GM19452 (cell line): ENCODE measurements at regions not wholly inside any gene's neighbourhood (a gene's known extent, or its start where the extent isn't known, plus 50 kb on each side); places are given as distances from the start of the nearest gene placed in this dataset.

ENCODE experiments used
- ATAC-seq: cut with Tn5 transposase; IDR thresholded peaks from one replicate; pipeline ENCODE4 v1.9.1; 2021; ENCODE audit not compliant: unreplicated experiment

DNA sequence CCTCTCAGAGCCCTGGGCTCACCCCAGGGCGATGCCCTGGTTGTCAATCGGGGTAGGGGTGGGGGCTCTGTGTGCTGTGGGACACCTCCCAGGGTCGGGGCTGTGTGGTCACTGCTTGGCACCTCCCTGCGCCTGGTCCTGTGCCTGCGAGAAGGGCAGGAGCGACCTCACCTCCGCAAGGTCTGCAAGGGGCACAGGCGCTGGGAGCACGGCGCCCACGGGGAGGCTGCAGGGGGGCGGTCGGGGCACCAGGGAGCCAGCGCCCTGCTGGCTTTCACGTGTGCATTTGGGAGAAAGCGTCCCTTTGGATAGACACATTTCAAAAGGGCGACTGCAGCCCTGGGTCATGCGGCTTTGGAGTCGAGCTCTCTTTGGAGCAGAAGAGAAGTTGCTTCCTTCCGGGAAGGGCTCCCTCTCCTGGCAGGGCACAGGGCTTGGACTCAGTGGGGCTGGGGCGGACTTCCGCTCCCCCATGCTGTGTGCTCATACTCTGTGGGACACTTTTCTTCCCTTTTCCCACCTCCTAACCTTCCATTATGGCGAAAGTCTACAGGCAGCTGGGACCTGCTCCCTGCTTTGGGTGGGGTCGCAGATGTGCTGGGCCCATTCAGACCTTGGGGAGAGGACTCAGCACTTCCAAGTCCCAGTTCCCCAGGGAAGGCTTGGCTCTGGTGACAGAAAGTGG, 52.9 kb upstream of the SLC28A3 start:
- ATAC-seq: no peak

DNA sequence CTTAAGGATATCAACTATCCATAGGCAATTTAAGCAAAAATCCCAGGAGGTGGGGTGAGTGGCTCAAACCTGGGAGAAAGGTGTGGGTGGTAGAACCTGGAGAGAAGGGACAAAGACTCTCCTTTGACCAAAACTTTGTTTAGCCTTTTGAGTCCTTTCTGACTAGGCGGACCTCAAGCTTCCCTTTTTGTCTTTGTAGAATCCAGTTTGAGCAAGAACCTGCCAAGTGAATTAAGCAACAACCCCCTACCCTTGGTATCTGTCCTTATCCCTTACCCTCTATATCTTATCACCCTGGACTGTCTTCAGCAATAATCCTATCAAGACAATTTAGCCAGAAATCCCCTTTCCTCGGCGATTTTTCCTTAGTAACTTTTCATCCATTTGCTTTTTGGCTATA, 53.5 kb upstream of the SLC28A3 start:
- ATAC-seq: no peak

DNA sequence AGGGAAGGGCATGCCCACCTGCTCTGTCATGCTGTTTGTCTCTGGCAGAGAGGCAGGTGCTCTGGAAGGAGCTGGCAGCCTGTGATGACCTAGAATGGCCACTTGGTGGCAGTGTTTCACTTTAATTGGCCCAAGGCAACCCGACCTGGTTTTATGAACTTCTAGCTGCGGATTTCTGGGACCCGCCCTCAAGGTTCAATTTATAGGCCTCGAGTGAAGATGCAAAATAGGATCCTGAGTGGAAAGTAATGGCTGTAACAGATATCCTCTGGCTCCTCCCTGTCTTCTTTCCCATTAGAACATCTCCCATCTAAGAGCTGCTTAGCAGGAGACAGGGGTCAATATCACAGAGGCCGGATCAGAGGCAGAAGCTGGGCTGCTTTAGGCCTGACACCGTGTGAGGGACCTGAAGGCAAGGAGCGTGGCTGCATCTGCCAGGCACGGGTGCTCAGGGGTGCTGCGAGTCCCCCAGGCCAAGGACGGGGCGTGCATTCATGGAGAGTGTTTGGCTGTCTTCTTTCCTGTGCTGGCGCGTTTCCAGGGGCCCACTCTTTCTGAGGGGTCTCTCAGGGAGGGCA, 56.7 kb upstream of the SLC28A3 start:
- peak; percentile 89 for ATAC-seq

DNA sequence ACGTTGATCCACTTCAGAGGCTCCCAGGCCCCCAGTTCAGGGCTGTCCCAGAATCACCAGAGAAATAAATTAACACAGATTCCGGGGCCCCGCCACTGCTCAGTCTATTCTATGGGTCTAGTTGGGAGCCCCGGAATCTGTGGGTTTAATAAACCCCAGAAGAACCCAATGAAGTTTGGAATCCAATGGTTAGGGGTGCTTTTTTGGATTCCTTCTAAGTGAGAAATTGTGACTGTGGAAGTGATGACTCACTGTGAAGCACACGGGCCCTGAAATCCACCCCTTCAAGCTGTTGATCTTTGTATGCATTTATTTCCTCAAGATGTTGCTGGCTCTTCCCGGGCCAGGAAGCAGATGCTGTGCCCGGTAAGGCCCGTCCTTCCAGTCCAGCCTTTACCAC, 57.3 kb upstream of the SLC28A3 start:
- no peak for ATAC-seq

DNA sequence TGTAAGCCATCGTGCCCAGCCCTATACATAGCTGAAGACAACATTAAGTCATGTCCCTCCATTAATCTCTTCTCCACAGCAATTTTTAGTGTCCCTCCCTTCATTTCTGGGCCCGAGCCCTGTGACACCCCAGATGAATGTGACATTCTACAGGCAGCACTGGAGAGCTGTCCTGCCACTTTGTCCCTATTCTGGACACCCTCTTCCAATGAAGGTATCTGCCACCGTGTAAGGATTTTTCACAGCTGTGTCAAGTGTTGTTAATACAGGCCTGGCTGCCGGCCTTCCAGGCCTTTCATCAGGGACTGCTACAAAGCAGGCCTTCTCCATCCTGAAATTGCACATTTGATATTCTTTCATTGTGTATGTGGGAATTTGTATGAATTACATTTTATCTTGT, 62.0 kb upstream of the SLC28A3 start:
- no peak for ATAC-seq

DNA sequence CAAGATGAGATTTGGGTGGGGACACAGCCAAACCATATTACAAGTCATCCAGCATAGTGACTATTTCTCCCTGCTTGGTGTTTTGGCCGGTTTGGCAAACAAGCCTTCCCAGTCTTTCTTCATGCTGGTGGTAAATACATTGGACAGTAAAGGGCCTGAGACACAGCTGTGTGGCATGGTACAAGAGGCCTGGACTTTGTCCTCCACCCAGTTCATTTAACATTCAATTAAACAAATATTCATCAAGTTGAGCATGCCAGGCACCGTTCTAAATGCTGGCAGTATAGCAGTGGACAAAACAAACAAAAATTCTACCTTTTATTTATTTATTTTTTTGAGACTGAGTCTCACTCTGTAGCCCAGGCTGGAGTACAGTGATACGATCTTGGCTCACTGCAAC, 62.7 kb upstream of the SLC28A3 start:
- no peak for ATAC-seq

DNA sequence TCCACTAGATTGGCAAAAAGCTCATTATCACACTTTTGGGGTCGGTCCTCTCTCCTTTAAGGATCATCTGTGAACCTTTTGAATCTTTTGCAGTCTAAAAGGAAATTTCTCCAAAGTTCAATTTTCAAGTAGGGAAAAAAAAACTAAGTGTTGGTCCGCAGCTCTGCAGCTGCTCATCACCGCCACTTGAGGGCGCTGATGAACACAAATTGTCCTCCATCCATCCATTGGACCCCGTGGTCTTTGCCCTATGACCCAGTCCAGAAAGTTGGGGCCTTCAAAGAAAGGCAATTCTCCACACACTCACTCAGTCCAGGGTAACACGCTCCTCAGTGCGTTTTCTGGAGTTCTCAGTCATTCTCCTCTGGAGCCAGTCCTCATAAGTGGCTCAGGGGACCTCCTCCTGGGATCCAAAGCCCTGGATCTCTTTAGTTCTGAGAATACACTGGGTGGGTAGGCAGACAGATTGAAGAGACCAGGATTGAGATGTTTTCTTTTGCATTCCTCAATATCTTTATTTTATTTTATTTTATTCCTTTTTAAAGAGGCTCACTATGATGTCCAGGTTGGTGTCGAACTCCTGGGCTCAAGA, 63.6 kb upstream of the SLC28A3 start:
- no peak for ATAC-seq

DNA sequence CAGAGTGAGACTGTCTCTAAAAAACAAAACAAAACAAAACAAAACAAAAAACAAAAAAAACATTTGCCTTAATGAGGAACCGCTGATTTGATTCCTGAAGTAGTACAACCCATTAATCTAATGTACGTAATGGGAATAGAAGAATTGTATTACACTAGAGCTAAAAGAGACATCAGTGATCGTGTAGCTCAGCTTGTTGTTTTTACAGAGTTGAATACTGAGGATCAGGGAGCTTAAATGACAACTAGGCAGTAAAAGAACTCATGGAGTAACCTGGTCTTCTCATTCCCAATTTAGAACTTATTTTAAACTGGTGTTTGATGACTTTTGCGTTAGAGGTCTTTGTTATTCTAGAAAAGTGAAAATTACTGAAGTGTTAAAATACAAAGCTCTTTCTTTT, 65.1 kb upstream of the SLC28A3 start:
- ATAC-seq: no peak

DNA sequence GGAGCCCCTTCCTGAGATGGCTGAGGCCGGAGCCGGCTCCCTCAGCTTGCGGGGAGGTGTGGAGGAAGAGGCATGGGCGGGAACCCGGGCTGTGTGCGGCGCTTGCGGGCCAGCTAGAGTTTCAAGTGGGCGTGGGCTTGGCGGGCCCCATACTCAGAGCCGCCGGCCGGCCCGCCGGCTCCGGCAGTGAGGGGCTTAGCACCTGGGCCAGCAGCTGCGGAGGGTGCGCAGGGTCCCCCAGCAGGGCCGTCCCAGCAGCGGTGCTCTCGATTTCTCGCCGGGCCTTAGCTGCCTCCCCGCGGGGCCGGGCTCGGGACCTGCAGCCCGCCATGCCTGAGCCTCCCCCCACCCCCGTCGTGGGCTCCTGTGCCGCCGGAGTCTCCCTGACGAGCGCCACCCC, 67.9 kb upstream of the SLC28A3 start:
- ATAC-seq: no peak

DNA sequence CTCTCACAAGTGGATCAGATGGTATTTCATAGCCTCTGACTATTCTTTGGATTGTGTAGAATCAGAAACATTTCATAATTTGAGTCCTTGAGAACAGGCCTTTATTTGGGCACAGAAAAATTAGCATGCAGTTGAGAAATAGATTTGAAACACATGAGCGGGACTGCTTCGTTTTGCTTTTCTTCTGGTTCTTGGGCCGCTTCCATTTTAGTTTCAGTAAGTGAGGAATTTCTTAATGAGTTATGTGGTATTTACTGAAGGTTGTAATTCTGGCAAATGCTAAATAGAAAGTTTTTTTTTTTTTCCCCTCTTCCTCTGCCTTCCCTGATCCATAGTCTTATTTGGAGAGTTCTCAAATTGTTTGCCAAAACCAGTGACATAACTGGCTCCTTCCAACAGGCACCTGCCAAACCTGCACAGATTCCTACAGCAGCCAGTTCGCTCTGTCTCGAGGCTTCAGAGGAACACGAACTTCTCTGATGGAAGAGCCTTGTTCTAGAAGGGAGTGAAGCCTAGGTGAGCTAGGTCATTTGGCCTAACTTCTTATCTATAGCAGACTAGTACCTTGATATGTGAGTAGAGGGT, 71.2 kb upstream of the SLC28A3 start:
- ATAC-seq: no peak

DNA sequence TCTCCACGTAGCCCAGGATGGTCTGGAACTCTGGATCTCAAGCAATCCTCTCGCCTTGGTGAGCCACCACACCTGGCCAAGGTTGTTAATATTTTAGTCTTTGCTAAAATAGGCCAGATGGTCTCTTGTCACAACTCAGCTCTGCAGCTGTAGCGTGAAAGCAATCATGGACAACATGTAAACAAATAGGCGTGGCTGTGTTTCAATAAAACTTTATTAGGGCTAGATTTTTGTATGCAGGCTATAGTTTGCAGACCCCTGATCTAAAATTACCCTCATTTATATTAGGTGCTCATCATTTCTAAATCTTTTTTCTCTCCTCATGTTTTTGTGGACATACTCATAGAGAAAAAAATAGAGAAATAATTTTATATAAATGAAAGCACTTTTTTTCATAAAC, 72.1 kb upstream of the SLC28A3 start:
- ATAC-seq: no peak

DNA sequence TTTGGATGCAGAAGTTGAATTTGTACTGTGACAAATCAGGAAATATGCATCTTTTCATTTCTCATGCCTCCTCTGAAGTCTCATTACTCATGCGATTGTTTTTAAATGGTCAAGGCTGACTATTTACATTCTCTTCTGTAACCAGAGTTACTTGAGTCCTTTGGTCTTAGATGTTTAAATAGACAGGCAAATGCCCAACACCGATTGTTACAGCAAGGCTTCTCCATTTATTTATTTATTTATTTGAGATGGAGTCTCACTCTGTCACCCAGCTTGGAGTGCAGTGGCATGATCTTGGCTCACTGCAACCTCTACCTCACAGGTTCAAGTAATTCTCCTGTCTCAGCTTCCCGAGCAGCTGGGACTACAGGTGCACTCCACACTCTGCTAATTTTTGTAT, 72.7 kb upstream of the SLC28A3 start:
- no peak for ATAC-seq

DNA sequence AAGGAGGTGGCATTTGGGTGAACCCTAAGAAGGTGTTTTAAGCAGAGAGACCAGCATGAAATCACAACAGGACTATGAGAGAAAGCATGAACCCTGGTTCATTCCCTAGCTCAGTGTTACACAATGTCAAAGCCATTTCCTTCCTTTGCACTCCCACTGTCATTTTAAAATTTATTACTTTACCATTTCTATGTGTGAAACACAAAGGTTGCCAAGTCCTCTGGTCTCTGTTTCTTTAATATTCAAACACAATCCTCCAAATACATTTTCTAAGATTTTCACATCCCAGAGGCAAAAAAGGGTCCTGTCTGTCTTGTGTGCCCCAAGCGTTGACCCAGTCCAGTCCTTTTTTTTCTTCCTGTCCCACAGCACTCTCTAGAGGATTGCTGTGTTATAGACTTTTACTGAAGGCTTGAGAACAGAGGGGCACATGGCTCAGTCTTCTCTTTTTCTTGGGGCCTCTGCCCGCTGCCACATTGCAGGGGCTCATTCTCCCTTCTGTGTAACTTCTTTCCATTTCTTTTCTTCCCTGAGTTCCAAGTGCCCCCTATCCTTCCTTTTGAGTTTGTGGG, 78.6 kb upstream of the SLC28A3 start:
- no peak for ATAC-seq

DNA sequence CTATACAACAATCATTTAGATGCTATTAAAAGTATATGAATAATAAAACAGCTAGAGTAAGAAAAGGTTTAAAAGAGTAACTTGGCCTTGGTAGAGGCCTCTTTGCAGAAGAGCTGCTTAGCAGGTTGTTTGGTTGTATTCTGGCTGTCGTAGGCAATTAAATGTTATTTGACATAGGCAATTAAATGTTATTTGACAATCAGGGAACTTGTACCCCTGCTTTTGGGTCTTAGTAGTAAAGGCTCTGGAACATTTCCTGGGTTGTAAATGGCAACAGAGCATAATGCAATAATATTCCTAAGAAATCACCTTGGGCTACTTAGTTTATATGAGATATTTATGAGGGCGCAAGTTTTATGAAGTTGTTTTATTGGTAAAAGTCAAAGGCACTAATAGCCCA, 84.4 kb upstream of the SLC28A3 start:
- ATAC-seq: no peak

DNA sequence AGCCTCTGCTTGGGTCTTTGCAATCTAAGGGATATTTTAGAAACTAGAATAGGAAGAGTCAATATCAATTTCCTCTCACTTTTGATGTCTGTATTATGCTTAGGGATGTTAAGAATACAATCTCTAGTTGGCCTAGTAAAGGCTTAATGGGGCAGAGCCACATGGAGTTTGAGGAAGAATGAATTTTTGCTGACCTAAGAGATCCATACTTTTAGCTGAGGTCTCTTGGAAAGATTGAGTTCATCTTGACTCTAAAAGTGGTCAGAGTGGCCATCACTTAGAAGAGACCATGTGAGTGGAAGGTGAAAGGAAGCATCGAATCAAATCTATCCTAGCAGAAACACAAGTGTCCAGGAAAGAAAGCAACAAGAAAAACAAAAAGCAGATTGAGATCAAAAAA, 92.2 kb upstream of the SLC28A3 start:
- ATAC-seq: no peak

DNA sequence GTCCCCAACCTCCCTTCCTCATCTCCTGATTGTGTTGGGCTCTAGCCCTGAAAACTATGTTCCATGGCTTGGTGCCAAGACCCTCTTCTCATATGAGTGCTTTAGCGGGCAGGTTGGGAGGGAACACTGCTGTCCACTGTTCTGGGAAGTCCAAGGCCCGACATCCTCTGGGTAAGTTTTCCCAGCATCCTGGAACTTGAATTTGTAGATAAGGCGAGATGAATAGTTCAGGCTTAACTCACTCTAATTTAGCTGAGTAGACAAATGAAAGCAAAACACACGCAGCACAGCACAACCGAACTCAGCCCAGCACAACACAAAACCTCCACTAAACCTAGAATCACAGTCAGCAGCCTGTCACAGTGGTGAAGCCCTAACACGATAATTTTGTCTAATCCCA, 95.3 kb upstream of the SLC28A3 start:
- ATAC-seq: no peak

DNA sequence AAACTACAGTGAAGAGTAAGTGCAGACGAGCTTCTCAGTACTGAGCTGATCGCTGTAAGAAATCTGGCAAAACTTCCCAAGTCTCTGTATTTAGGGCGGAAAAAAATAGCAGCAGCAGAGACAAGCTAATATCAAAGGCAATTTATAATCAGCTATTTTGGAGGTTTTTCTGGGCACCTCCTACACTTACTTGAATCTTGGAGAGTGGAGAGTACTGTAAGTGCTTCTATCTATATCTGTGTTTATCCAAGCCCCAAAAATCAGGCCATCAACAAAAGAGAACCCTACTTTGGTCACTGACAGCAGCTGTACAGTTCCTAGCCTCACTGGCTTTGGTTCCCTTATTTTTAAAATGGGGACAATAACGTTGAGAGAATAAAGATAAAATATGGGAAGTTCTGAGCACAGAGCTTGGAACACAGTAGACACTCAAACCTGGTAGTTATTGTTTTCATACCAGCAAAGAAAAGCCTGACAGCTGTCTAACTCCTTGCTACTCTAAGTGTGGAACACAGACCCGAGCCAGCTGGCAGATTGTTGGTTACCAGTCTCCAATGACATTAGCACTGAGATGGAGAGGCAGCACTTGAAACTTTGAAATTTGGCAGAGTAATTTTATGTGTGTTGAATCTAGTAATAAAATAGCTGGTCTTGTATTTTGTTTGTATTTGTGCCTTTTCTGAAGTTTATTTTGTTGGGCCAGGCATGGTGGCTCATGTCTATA, 96.0 kb upstream of the SLC28A3 start:
- ATAC-seq: no peak

DNA sequence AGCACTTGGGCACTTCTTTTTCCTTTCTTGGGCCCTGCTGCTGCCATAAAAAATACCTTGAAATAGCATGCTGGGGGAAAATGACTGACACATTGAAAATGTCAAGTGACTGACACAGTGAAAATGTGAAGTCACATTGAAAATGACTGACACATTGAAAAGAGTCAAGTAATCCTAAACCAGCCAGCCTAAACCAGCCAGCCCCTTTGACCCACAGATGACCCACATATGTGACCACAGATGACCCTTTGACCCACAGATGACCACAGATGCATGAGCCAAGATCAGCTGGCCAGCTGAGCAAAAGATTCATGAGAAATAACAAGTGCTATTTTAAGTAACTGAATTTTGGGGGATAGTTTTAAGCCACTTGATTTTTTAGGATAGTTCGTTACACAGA, 97.8 kb upstream of the SLC28A3 start:
- ATAC-seq: no peak

DNA sequence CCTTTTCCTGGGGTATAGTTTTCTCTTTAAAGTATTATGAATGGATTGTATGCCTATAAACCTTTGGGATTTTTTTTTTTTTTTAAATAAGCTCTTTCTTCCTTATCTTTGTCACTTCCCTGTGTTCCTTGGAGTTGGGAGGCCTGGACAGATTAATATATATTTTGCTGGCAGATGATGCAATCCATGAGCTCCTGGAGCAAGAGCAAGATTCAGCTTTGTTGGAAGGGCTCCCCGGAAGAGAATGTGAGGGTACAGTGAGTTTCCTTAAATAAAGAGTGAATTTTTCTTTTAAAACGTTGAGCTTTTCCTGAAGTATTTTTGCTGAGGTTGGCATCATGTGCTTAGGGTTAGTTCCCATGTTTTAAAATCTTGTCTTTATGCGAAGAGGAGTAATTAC, 98.7 kb upstream of the SLC28A3 start:
- ATAC-seq: no peak

DNA sequence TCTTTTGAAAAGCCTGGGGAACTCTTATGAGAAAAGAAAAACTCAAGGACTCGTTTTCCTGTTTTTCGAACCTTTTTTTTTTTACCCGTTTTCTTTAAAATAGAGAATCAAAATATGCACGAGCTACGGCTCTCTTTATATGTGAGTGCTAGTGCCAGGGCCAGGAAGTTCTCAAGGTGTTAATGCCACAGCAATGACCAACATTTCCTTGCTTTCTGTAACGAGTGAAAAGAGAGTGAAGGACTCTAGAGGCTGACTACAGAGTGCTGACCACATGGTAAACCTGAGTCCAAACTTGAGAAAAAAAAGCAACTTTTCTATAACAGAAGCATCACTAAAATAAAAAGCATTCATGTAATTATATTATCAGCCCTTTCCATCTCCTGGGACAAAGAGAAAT, 102.2 kb upstream of the SLC28A3 start:
- no peak for ATAC-seq

DNA sequence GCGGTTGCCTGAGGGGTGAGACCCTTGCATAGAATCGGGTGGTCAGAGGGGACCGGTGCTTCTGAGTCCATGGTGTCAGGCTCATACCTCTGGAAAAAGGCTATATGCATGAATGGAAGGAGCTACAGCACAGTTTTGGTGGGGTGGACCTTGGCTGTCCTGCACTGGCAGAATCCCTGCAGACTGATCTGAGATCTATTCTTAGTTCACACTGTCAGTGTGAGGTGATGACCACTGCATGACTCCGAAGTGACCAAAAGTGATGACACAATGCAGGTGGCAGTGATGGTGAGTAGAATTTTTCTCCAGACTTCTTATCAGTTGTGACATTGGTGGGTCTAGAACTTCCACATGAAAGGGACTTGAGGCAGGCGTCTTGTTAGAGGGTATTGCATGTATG, 105.2 kb upstream of the SLC28A3 start:
- ATAC-seq: no peak

DNA sequence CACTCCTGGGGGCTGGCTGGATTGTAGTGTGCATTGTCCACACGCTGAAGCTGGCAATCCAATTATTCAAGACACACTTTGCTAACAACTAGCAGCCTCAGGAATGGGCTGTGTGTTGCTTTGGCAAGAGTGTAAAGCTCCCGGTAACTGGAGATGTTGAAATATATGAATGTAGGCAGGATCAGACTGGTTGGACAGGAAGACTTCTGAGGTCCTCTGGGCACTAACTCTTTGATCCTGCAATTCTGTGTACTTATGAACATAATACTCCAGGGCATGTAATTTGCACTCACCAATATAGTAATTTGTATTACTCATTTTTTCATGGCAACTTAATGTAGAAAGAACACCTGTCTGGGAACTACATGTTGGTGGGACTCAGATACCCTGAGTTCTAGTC, 106.7 kb upstream of the SLC28A3 start:
- ATAC-seq: no peak
